Breast epithelium (tissue), 4 donors: ENCODE measurements at regions not wholly inside any gene's neighbourhood (a gene's known extent, or its start where the extent isn't known, plus 50 kb on each side); places are given as distances from the start of the nearest gene placed in this dataset.

Experiments
- DNase-seq, 2 donors: peaks; one replicate each; pipeline ENCODE4 v3.0.0-alpha.2; 2019; ENCODE audit warnings: low spot score in 2 of 2
- H3K27ac ChIP-seq, 2 donors: fragments of 200-600 bp; sonication (generic) in 1 of 2; one replicate each; pipeline ENCODE4 v1.5.1; 2016 to 2019; ENCODE audit warnings: mild to moderate bottlenecking in 1 of 2
- H3K27me3 ChIP-seq, 2 donors: fragments of 200-600 bp; sonication (generic) in 1 of 2; one replicate each; pipeline versions ENCODE4 v1.5.1 to v1.6.0; 2017 to 2019; ENCODE audit warnings: control low read depth in 1 of 2, mild to moderate bottlenecking in 1 of 2
- H3K36me3 ChIP-seq: fragments of 200-600 bp; one replicate; pipeline ENCODE4 v1.5.1; 2019
- H3K4me1 ChIP-seq, 2 donors: fragments of 200-600 bp; sonication (generic); one replicate each; pipeline ENCODE4 v1.5.1; 2016 to 2019; ENCODE audit warnings: control low read depth in 1 of 2
- H3K4me3 ChIP-seq, 3 donors: fragments of 200-600 bp; sonication (generic); 1 replicate in 2 of 3; 2 replicates in 1 of 3; pipeline ENCODE4 v1.5.1; 2016 to 2019; ENCODE audit warnings: mild to moderate bottlenecking in 3 of 3, moderate library complexity in 2 of 3
- H3K9me3 ChIP-seq, 2 donors: fragments of 200-600 bp; sonication (generic) in 1 of 2; one replicate each; pipeline ENCODE4 v1.5.1; 2016 to 2019; ENCODE audit warnings: control low read depth in 1 of 2
- CTCF ChIP-seq, 3 donors: fragments of 450-650 bp; IDR thresholded peaks; one replicate each; pipeline ENCODE4 v1.5.1; 2016 to 2017; ENCODE audit warnings: antibody characterized with exemption in 3 of 3, mild to moderate bottlenecking in 3 of 3, moderate library complexity in 3 of 3
- POLR2A ChIP-seq: fragments of 450-650 bp; IDR thresholded peaks from one replicate; pipeline ENCODE4 v1.6.1; 2016; ENCODE audit warnings: antibody characterized with exemption, mild to moderate bottlenecking, moderate library complexity
- POLR2AphosphoS5 ChIP-seq, 3 donors: sonication (generic); formaldehyde crosslinking; IDR thresholded peaks; one replicate each; pipeline ENCODE4 v1.6.1; 2017; ENCODE audit warnings: antibody characterized with exemption in 3 of 3
- intact Hi-C: fragments of 100-400 bp; cut with DNase I; formaldehyde crosslinking; loops from one replicate; pipeline ENCODE4 v1.15.1; 2023; ENCODE audit warnings: low total_unique reads

GRCh38 chr4:45925809-45926208, 198.0 kb downstream of the GABRG1 start:
- no peak for DNase-seq
- H3K27me3 ChIP-seq: no peaks in the 10 kb centered on the region
- H3K9me3 ChIP-seq: no peaks in the 10 kb centered on the region
- H3K36me3 ChIP-seq: no peaks in the 10 kb centered on the region
- H3K4me1 ChIP-seq: no peaks in the 10 kb centered on the region
- H3K27ac ChIP-seq: no peak overlapping the region
- TF ChIP-seq CTCF (IDR thresholded peaks at IDR 0.05) (no peak), POLR2AphosphoS5 (IDR thresholded peaks at IDR 0.05) (no peak), POLR2A (no peak)
- H3K4me3 ChIP-seq: no peak overlapping the region
- intact Hi-C loops: no loop called here

- intact Hi-C loops: no loop called here
- Histone ChIP-seq H3K27me3 (no peaks in the 10 kb centered on the region), H3K36me3 (no peaks in the 10 kb centered on the region), H3K4me3 (no peak overlapping the region), H3K9me3 (no peaks in the 10 kb centered on the region), H3K27ac (no peak overlapping the region), H3K4me1 (no peaks in the 10 kb centered on the region)
- TF ChIP-seq POLR2A (no peak), CTCF (IDR thresholded peaks at IDR 0.05) (no peak), POLR2AphosphoS5 (IDR thresholded peaks at IDR 0.05) (no peak)
- no peak for DNase-seq
Measured at GRCh38 chr4:45920861-45921260, 203.0 kb downstream of the GABRG1 start.

GRCh38 chr4:45910511-45910910, 213.3 kb downstream of the GABRG1 start:
- Histone ChIP-seq H3K27ac (no peak overlapping the region), H3K4me1 (no peaks in the 10 kb centered on the region), H3K27me3 (no peaks in the 10 kb centered on the region), H3K4me3 (no peak overlapping the region), H3K9me3 (no peaks in the 10 kb centered on the region), H3K36me3 (no peaks in the 10 kb centered on the region)
- DNase-seq: no peak
- TF ChIP-seq POLR2AphosphoS5 (IDR thresholded peaks at IDR 0.05): no peak
- TF ChIP-seq CTCF (IDR thresholded peaks at IDR 0.05): no peak
- TF ChIP-seq POLR2A: no peak
- intact Hi-C loops: no loop called here

- no peak for TF ChIP-seq CTCF (IDR thresholded peaks at IDR 0.05)
- no peak for TF ChIP-seq POLR2AphosphoS5 (IDR thresholded peaks at IDR 0.05)
- TF ChIP-seq POLR2A: no peak
- H3K4me3 ChIP-seq: no peak overlapping the region
- intact Hi-C loops: no loop called here
- no peak overlapping the region for H3K27ac ChIP-seq
- no peak for DNase-seq
- no peaks in the 10 kb centered on the region for H3K36me3 ChIP-seq
- H3K9me3 ChIP-seq: peaks cover 0 to 8% of the 10 kb centered on the region in 2 donors
- no peaks in the 10 kb centered on the region for H3K4me1 ChIP-seq
- H3K27me3 ChIP-seq: no peaks in the 10 kb centered on the region
Measured at GRCh38 chr4:45897946-45898585, 225.8 kb downstream of the GABRG1 start.

- no peak for DNase-seq
- no peak for TF ChIP-seq POLR2A
- TF ChIP-seq POLR2AphosphoS5 (IDR thresholded peaks at IDR 0.05): no peak
- TF ChIP-seq CTCF (IDR thresholded peaks at IDR 0.05): no peak
- no peaks in the 10 kb centered on the region for H3K36me3 ChIP-seq
- intact Hi-C loops: no loop called here
- H3K4me3 ChIP-seq: no peak overlapping the region
- H3K27me3 ChIP-seq: no peaks in the 10 kb centered on the region
- peaks cover 0 to 12% of the 10 kb centered on the region in 2 donors for H3K9me3 ChIP-seq
- no peaks in the 10 kb centered on the region for H3K4me1 ChIP-seq
- no peak overlapping the region for H3K27ac ChIP-seq
Measured at GRCh38 chr4:45883421-45883820, 240.4 kb downstream of the GABRG1 start.
